ENCODE measurements at regions not wholly inside any gene's neighbourhood (a gene's known extent, or its start where the extent isn't known, plus 50 kb on each side); places are given as distances from the start of the nearest gene placed in this dataset.
"Not testable (repeated sequence)": the region's sequence is repeated elsewhere in the genome, so short reads cannot be mapped to it uniquely, and the experiment has no call there.

DNA sequence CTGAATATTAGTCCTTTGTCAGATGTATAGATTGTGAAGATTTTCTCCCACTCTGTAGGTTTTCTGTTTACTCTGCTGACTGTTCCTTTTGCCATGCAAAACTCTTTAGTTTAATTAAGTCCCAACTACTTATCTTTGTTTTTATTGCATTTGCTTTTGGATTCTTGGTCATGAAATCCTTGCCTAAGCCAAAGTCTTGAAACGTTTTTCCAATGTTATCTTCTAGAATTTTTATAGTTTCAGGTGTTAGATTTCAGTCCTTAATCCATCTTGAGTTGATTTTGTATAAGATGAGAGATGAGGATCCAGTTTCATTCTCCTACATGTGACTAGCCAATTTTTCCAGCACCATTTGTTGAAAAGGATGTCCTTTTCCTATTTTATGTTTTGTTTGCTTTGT lies 86.0 kb upstream of the MB21D2 start:
- TF ChIP-seq, protein P1, sequence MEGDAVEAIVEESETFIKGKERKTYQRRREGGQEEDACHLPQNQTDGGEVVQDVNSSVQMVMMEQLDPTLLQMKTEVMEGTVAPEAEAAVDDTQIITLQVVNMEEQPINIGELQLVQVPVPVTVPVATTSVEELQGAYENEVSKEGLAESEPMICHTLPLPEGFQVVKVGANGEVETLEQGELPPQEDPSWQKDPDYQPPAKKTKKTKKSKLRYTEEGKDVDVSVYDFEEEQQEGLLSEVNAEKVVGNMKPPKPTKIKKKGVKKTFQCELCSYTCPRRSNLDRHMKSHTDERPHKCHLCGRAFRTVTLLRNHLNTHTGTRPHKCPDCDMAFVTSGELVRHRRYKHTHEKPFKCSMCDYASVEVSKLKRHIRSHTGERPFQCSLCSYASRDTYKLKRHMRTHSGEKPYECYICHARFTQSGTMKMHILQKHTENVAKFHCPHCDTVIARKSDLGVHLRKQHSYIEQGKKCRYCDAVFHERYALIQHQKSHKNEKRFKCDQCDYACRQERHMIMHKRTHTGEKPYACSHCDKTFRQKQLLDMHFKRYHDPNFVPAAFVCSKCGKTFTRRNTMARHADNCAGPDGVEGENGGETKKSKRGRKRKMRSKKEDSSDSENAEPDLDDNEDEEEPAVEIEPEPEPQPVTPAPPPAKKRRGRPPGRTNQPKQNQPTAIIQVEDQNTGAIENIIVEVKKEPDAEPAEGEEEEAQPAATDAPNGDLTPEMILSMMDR (IDR thresholded peaks at IDR 0.05) = not testable (repeated sequence)
- TF ChIP-seq POLR2A (IDR thresholded peaks at IDR 0.05) = not testable (repeated sequence)

Data from uterus (tissue), 2 donors.